ENCODE measurements at regions not wholly inside any gene's neighbourhood (a gene's known extent, or its start where the extent isn't known, plus 50 kb on each side); places are given as distances from the start of the nearest gene placed in this dataset.

DNA sequence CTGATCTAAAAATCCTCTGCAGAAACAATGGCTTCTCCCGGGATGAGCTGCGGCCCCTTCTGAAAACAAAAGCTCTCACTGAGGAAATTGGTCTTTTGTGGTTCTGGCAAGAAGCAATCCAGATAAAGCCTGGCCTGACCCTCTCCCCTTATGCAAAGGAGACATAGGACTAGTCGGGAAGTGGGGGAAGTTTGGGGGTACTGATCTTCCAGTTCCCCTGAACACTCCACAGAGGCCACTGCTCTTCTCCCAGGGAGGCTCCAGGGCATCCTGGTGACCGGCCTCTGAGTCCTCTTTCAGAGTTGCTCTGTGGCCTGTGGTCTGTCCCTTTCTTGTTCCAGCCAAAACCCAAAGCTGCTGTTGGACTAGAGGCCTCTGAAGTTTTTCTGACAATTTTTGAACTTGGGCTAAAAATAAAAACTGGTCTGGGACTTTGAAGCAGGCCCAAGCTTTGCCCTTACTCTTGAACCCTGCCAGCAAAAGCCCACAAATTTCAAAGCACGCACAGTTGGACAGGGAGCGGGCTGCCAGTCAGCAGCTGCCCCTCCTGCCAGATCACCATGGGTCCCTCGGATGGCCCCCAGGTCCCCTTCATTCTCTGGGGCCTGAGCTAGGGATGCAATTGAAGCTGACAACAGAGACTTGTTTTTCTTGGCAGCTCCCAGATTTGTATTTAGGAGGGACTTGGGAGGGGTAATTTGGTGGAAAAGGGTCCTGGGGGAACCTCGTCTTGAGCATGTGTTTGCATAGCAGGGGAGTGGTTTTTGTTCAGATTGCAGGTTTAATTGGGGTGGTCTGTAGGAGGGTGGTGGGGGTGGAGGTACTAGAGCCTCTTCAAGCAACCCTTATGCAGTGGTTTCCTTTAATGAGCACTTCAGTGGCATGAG lies 381.6 kb upstream of the CADM1 start:
- H3K36me3 ChIP-seq (ENCODE audit: control insufficient read depth, insufficient read depth, low read length): no peaks in the 10 kb centered on the region
- CTCF ChIA-PET: no interaction called here
- no peaks in the 10 kb centered on the region for H3K4me1 ChIP-seq (ENCODE audit: control insufficient read depth, insufficient read depth, low read length)
- POLR2A ChIA-PET: no interaction called here
- DNase-seq (ENCODE audit: low read depth, low spot score) (no peak), ATAC-seq (no peak)
- H3K4me3 ChIP-seq (ENCODE audit: low read depth in 2 of 2, low read length in 2 of 2): no peak overlapping the region
- no peaks in the 10 kb centered on the region for H3K9me3 ChIP-seq (ENCODE audit: control insufficient read depth, insufficient read depth, low read depth, low read length)
- no peak overlapping the region for H3K27ac ChIP-seq (ENCODE audit: low read length)
- intact Hi-C loops (cut with micrococcal nuclease; ENCODE audit: unreplicated experiment): no loop called here
- TF ChIP-seq, protein P1, sequence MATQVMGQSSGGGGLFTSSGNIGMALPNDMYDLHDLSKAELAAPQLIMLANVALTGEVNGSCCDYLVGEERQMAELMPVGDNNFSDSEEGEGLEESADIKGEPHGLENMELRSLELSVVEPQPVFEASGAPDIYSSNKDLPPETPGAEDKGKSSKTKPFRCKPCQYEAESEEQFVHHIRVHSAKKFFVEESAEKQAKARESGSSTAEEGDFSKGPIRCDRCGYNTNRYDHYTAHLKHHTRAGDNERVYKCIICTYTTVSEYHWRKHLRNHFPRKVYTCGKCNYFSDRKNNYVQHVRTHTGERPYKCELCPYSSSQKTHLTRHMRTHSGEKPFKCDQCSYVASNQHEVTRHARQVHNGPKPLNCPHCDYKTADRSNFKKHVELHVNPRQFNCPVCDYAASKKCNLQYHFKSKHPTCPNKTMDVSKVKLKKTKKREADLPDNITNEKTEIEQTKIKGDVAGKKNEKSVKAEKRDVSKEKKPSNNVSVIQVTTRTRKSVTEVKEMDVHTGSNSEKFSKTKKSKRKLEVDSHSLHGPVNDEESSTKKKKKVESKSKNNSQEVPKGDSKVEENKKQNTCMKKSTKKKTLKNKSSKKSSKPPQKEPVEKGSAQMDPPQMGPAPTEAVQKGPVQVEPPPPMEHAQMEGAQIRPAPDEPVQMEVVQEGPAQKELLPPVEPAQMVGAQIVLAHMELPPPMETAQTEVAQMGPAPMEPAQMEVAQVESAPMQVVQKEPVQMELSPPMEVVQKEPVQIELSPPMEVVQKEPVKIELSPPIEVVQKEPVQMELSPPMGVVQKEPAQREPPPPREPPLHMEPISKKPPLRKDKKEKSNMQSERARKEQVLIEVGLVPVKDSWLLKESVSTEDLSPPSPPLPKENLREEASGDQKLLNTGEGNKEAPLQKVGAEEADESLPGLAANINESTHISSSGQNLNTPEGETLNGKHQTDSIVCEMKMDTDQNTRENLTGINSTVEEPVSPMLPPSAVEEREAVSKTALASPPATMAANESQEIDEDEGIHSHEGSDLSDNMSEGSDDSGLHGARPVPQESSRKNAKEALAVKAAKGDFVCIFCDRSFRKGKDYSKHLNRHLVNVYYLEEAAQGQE (IDR thresholded peaks at IDR 0.05; ENCODE audit: insufficient read depth in 1 of 2, low read depth in 2 of 2, low read length in 1 of 2): no peak
- TF ChIP-seq POLR2AphosphoS5 (IDR thresholded peaks at IDR 0.05; ENCODE audit: low read depth, low read length) (no peak), CTCF (IDR thresholded peaks at IDR 0.05) (no peak), SIN3A (IDR thresholded peaks at IDR 0.05; ENCODE audit: borderline replicate concordance, insufficient read depth, low read depth, low read length) (no peak), TCF7L2 (IDR thresholded peaks at IDR 0.05; ENCODE audit: low read depth, low read length) (no peak)
- H3K27me3 ChIP-seq (ENCODE audit: control insufficient read depth, insufficient read depth, low read length): no peaks in the 10 kb centered on the region
- no TSS peak for BruUV-seq (replicated peaks)
- in situ Hi-C loops (cut with HindIII; ENCODE audit: low pct_unique_long_range_greater_than_20kb, low sequenced_read_pairs): no loop called here

GRCh38 chr11:115884800-115885534 lies 380.8 kb upstream of the CADM1 start:
- intact Hi-C loops (cut with micrococcal nuclease; ENCODE audit: unreplicated experiment) (no loop called here), in situ Hi-C loops (cut with HindIII; ENCODE audit: low pct_unique_long_range_greater_than_20kb, low sequenced_read_pairs) (no loop called here)
- Histone ChIP-seq H3K9me3 (ENCODE audit: control insufficient read depth, insufficient read depth, low read depth, low read length) (no peaks in the 10 kb centered on the region), H3K36me3 (ENCODE audit: control insufficient read depth, insufficient read depth, low read length) (no peaks in the 10 kb centered on the region), H3K27me3 (ENCODE audit: control insufficient read depth, insufficient read depth, low read length) (no peaks in the 10 kb centered on the region), H3K4me3 (ENCODE audit: low read depth in 2 of 2, low read length in 2 of 2) (no peak overlapping the region), H3K27ac (ENCODE audit: low read length) (no peak overlapping the region), H3K4me1 (ENCODE audit: control insufficient read depth, insufficient read depth, low read length) (no peaks in the 10 kb centered on the region)
- ChIA-PET CTCF (no interaction called here), POLR2A (no interaction called here)
- BruUV-seq (replicated peaks): no TSS peak
- no peak for DNase-seq (ENCODE audit: low read depth, low spot score)
- no peak for ATAC-seq
- TF ChIP-seq CTCF (IDR thresholded peaks at IDR 0.05) (no peak), POLR2AphosphoS5 (IDR thresholded peaks at IDR 0.05; ENCODE audit: low read depth, low read length) (no peak), SIN3A (IDR thresholded peaks at IDR 0.05; ENCODE audit: borderline replicate concordance, insufficient read depth, low read depth, low read length) (no peak), TCF7L2 (IDR thresholded peaks at IDR 0.05; ENCODE audit: low read depth, low read length) (no peak)
- TF ChIP-seq, protein P1 (IDR thresholded peaks at IDR 0.05; ENCODE audit: insufficient read depth in 1 of 2, low read depth in 2 of 2, low read length in 1 of 2): no peak
